Left lung (tissue), 4 donors: ENCODE measurements at regions not wholly inside any gene's neighbourhood (a gene's known extent, or its start where the extent isn't known, plus 50 kb on each side); places are given as distances from the start of the nearest gene placed in this dataset.
"Not testable (repeated sequence)": the region's sequence is repeated elsewhere in the genome, so short reads cannot be mapped to it uniquely, and the experiment has no call there.

ENCODE experiments used
- ATAC-seq: fragments of 200-7000 bp; cut with Tn5 transposase; one replicate; pipeline ENCODE4 v1.9.1; 2020; ENCODE audit warnings: moderate library complexity
- DNase-seq, 4 donors: peaks; one replicate each; pipeline ENCODE4 v3.0.0-alpha.2; 2013 to 2020
- H3K27ac ChIP-seq, 2 donors: fragments of 200-600 bp; sonication (generic) in 1 of 2; one replicate each; pipeline versions ENCODE4 v1.5.0 to v1.8.0; 2020 to 2021
- H3K27me3 ChIP-seq, 2 donors: fragments of 200-600 bp; sonication (generic) in 1 of 2; one replicate each; pipeline versions ENCODE4 v1.5.0 to v1.8.0; 2020 to 2021
- H3K36me3 ChIP-seq, 2 donors: fragments of 200-600 bp; sonication (generic) in 1 of 2; one replicate each; pipeline versions ENCODE4 v1.5.0 to v1.8.0; 2020 to 2021
- H3K4me1 ChIP-seq, 2 donors: fragments of 200-600 bp; one replicate each; pipeline ENCODE4 v1.8.0; 2021
- H3K4me3 ChIP-seq, 2 donors: fragments of 200-600 bp; sonication (generic) in 1 of 2; one replicate each; pipeline versions ENCODE4 v1.5.0 to v1.8.0; 2020 to 2021; ENCODE audit warnings: mild to moderate bottlenecking in 1 of 2
- H3K9me3 ChIP-seq, 2 donors: fragments of 200-600 bp; sonication (generic) in 1 of 2; one replicate each; pipeline versions ENCODE4 v1.5.0 to v1.8.0; 2020 to 2021
- CTCF ChIP-seq, 2 donors: fragments of 200-600 bp; sonication (generic) in 1 of 2; IDR thresholded peaks; one replicate each; pipeline versions ENCODE4 v1.5.0 to v1.8.0; 2021; ENCODE audit warnings: antibody characterized with exemption in 2 of 2
- intact Hi-C, 2 donors: fragments of 100-400 bp; cut with DNase I; formaldehyde crosslinking; loops; one replicate each; pipeline versions ENCODE4 v1.11.2 to v1.14.2; 2022
- donor health status: DM: no; HTN: yes; CAD: no.
- donor health status: DM: no; HTN: no; CAD: no.

GRCh38 chr3:153818338-153818737 lies 302.9 kb upstream of the ARHGEF26 start:
- Histone ChIP-seq H3K9me3 (no peaks in the 10 kb centered on the region), H3K4me1 (no peaks in the 10 kb centered on the region), H3K27me3 (no peaks in the 10 kb centered on the region), H3K27ac (no peak overlapping the region), H3K4me3 (no peak overlapping the region), H3K36me3 (no peaks in the 10 kb centered on the region)
- ATAC-seq (no peak), DNase-seq (no peak)
- no peak for TF ChIP-seq CTCF (IDR thresholded peaks at IDR 0.05)
- intact Hi-C loops = no loop called here

- Histone ChIP-seq H3K4me3 (no peak overlapping the region), H3K36me3 (no peaks in the 10 kb centered on the region), H3K4me1 (no peaks in the 10 kb centered on the region), H3K9me3 (no peaks in the 10 kb centered on the region), H3K27me3 (no peaks in the 10 kb centered on the region), H3K27ac (no peak overlapping the region)
- DNase-seq (no peak), ATAC-seq (no peak)
- no peak for TF ChIP-seq CTCF (IDR thresholded peaks at IDR 0.05)
- intact Hi-C loops = no loop called here
Measured at GRCh38 chr3:153820035-153820434, 301.2 kb upstream of the ARHGEF26 start.

GRCh38 chr3:153828346-153828745 lies 292.8 kb upstream of the ARHGEF26 start:
- H3K36me3 ChIP-seq, H3K4me3 ChIP-seq, intact Hi-C loops, ATAC-seq, H3K27me3 ChIP-seq, H3K9me3 ChIP-seq, H3K4me1 ChIP-seq, DNase-seq, H3K27ac ChIP-seq: not testable (repeated sequence)

- ATAC-seq (no peak), DNase-seq (no peak)
- no peak for TF ChIP-seq CTCF (IDR thresholded peaks at IDR 0.05)
- Histone ChIP-seq H3K4me1 (no peaks in the 10 kb centered on the region), H3K9me3 (no peaks in the 10 kb centered on the region), H3K27ac (no peak overlapping the region), H3K4me3 (no peak overlapping the region), H3K27me3 (no peaks in the 10 kb centered on the region), H3K36me3 (no peaks in the 10 kb centered on the region)
- intact Hi-C loops = no loop called here
Measured at GRCh38 chr3:153829606-153830170, 291.5 kb upstream of the ARHGEF26 start.

- intact Hi-C loops = no loop called here
- no peaks in the 10 kb centered on the region for H3K9me3 ChIP-seq
- DNase-seq (no peak), ATAC-seq (no peak)
- H3K27ac ChIP-seq = no peak overlapping the region
- H3K4me1 ChIP-seq = no peaks in the 10 kb centered on the region
- no peaks in the 10 kb centered on the region for H3K36me3 ChIP-seq
- no peak overlapping the region for H3K4me3 ChIP-seq
- H3K27me3 ChIP-seq = no peaks in the 10 kb centered on the region
- no peak for TF ChIP-seq CTCF (IDR thresholded peaks at IDR 0.05)
Measured at GRCh38 chr3:153830552-153830951, 290.6 kb upstream of the ARHGEF26 start.

- ATAC-seq (no peak), DNase-seq (no peak)
- H3K4me3 ChIP-seq = no peak overlapping the region
- no peak overlapping the region for H3K27ac ChIP-seq
- H3K27me3 ChIP-seq = no peaks in the 10 kb centered on the region
- no peaks in the 10 kb centered on the region for H3K9me3 ChIP-seq
- intact Hi-C loops = no loop called here
- no peaks in the 10 kb centered on the region for H3K36me3 ChIP-seq
- H3K4me1 ChIP-seq = no peaks in the 10 kb centered on the region
- TF ChIP-seq CTCF (IDR thresholded peaks at IDR 0.05) = no peak
Measured at GRCh38 chr3:153835540-153835939, 285.6 kb upstream of the ARHGEF26 start.
